ENCODE measurements at regions not wholly inside any gene's neighbourhood (a gene's known extent, or its start where the extent isn't known, plus 50 kb on each side); places are given as distances from the start of the nearest gene placed in this dataset.

DNA sequence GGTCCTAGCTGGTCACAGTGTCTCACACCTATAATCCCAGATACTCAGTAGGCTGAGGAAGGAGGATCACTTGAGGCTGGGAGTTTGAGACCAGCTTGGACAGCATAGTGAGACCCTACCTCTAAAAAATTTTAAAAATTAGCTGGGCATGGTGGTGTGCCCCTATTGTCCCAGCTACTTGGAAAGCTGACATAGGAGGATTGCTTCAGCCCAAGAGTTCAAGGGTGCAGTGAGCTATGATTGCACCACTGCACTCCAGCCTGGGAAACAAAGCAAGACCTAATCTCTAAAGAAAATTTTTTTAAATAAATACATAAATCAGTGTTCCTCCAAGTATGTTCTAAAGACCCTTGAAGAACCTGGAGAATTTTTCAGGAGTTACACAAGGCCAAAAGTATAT lies 50.6 kb upstream of the GNAO1 start:
- DNase-seq (ENCODE audit: low read depth) = no peak

DNA sequence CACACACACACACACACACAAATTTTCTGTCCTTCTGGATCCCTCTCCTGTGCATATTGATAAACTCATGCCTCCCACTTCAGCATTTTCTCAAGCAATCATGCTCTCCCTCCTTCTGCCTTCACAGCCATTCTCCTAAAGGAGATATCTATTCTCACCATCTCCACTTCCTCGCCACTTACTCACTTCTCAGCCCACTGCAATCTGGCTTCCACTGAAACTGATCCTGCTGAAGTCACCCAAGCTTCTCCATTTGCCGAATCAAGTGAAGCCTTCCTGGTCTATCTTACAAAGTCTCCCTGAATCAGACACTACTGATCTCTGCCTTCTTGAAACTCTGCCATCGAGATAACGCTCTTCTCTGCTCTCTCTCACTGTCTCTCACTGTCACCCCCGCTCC lies 54.0 kb upstream of the GNAO1 start:
- no peak for DNase-seq (ENCODE audit: low read depth)

DNA sequence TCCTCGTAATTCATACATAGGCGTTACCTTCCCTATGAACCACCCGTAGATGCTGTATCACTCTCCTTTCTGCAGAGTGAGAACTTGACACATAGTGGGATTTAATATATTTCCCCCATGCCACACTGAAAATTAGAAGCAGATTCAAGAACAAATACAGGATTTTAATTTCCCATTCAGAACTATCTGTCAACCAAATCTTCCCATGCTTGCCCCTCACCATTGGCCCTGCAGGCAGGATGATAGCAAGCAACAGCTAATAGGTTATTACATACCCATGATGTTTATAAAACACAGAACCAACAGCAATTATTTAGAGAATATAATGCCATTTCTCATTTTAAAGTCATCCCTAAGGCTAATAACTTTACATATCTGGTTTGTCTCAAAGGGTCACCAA lies 55.0 kb upstream of the GNAO1 start:
- no peak for DNase-seq (ENCODE audit: low read depth)

DNA sequence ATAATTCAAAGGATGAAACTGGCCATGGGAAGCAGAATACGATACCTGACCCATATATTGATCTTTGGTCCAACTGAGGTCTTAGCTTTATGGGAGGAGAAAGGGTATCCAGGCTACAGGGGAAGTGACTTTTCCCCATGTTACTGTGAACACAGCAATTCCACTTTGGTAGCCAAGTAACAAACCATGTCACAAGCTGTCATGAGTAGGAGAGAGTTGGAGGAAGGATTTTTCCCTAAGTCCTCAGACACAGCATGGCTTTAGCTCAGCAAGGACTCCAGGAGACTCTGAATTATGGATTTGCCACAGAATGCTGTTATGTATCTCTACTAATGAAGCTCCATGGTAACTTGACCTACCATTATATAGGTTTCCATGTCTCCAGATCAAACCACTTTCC lies 56.5 kb upstream of the GNAO1 start:
- DNase-seq (ENCODE audit: low read depth) = no peak

DNA sequence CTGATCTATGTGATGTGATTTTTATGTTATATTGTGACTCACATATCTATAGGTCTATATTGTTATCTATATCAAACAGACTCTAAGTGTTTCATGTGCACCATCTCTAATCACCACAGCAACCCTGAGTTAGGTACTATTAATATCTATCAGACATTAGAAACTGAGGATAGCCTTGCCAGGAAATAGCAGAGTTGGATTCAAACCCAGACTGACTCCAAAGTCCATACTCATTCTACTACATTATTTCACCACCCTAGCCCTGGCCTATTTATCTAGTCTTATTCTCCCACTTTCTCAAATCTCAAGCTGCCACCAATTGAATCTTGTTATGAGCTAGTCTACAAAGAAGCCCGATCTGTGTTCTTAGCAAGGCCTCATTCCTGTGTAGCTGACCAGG lies 65.4 kb upstream of the GNAO1 start:
- DNase-seq (ENCODE audit: low read depth) = no peak

DNA sequence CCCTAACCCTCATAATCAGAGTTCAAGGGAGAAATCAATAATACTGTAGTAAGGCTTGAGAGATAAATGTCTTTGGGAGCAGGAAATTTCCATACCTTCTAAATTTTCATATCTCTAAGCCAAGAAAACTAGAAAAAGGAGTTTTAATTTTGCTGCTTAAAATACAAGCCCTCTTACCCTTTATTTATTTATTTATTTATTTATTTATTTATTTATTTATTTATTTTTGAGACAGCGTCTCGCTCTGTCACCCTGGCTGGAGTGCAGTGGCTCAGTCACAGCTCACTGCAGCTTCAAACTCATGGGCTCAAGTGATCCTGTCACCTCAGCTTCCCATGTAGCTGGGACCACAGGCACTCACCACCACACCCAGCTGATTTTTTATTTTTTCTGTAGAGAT lies 69.0 kb upstream of the GNAO1 start:
- DNase-seq (ENCODE audit: low read depth) = no peak

DNA sequence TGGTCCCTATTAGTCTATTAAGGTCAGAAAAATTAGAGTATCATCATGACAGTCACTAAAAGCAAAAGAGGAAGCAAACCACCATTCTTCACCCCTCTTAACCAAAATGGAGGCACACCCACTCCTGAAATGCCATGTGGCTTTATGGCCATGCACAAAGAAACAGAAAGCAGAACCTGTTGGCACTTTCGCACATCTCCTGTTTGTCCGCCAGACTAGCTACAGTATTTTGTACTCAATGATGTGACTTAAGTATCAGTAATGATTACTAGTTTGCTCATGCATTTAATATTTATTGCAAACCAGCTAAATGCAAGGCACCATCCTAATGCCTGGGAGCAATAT lies 70.2 kb upstream of the GNAO1 start:
- DNase-seq (ENCODE audit: low read depth) = no peak

DNA sequence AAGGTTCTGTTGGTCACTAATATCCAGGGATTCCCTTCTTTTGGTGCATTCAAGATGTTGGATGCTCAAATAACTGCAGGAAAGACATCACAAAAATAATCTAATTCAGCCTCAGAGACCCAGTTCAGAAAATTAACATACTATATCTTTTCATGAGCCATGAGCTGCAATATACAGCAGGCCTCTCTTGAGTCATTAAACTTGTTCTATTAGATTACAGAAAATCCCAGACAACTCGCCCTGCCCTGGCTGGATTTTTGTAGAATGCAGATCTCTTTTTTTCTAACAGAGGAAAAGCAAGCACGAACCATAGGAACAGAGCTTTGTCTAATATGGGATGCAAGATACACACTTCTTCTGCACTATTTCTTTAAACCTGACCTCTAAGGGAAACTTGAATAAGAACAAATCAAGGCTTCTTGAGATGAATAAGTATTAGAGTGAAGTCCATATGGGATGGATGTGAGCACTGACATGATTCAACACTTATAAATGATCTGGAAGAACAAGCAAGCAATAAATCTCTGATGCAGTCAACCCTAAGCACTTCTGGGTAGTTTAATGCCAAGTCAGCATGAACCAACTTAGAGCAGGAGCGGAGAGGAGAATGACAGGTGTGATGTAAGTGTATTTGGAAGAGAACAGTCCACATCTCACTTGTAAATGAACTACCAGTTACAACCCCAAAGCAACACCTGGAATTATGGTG lies 70.7 kb upstream of the GNAO1 start:
- DNase-seq (ENCODE audit: low read depth) = no peak

DNA sequence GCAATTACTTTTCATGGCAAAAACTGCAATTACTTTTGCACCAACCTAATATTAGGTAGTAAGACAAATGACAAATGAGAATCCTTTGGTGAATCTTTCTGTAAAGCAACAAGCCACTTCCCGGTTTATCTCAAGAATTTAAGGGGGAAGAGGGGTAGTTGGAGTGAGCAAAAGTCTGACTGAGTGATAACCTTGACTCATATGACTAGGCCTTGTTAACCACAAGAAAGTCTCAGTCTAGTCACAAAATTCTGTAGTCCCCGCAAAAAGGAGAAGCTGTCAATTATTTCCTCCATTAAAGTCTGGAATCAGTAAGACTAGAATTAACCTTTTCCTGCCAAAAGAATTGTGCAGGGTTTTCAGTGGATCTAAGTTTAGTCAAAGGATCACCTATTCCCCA lies 72.2 kb upstream of the GNAO1 start:
- no peak for DNase-seq (ENCODE audit: low read depth)

DNA sequence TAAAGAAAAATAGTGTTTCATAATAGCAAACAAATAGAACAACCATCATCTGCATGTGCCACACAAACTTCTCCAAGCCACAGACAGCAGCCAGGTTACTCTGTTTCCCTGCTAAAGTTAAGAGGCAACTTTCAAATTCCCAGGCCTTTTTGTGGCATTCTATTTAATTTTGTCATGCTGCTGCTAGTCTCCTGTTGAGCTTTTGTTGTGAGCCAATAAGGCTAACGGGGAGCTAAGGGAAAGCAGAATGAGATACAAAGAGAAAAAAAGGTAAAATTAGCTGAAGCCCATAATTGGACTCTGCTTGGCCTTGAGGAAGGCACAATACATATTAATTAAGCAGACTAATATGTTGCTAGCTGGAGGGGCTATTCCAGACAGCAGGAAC lies 74.7 kb upstream of the GNAO1 start:
- DNase-seq (ENCODE audit: low read depth) = no peak

DNA sequence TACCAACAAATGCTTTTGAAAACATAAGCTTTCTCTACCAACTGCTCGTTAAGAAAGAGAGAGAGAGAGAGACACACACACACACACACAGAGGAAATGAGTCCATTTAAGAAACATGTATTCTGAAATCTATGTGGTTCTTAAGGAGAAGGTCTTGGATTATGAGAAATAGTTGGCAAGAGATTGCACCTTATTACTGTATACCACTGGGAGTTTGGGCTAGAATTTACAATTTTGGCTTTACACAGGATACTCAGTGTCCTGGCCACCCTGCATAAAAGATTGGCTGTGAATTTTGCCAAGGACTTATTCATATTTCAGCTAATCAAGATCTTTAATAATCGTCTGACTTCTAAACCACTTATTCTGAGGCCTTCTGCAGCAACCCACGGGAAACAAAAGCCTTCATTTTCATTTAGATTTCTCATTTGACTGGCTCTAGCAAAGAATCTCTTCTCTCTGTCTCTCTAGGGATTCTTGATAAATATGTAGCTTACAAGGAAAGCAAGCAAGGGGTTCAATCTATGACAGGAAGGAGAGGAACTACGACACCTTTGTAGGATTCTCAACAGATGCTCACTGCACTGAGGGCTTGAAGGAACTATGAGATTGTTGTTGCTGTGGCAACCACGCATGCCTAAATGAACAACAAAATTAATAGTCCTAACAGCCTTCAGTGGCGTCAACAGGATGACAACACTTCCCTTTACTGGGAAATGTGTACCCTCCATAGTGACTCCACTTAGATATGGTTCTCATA lies 75.3 kb upstream of the GNAO1 start:
- no peak for DNase-seq (ENCODE audit: low read depth)

DNA sequence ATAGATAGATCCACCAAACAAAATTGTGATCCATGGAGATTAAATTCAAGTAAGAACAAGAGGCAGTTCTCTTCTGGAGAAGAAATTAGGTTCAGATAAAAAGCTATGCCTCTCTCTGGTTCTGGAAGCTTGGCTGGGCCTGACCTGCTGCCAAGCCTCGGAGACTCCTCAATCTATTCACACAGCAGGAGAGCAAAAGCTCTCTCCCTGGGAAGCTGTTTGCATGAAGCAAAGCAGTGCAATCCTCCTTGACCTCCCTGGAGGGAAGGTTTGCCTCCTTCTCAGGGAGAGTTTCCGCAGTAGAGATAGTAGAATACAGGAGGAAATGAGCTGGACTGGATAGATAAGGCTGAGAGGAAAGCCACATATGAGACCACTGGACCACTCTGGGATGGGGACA lies 78.1 kb upstream of the GNAO1 start:
- no peak for DNase-seq (ENCODE audit: low read depth)

DNA sequence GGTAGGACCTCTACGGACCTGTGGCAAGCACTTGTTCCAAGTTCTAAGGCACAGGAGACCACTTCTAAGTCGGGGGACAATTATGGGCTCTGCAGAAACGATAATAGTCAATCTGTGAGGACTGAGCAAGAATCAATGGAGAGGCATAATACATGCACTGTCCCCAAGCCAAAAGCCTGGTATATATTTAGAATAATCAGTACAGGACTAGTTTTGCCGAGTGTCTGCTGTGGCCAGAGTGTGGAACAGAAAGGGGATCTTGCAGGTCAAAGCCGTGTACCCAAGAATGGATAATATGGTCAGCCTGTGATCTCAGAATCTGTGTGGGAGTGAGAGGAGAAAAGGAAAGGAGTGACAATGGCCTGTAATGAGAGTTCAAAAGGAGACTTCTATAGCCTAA lies 80.2 kb upstream of the GNAO1 start:
- no peak for DNase-seq (ENCODE audit: low read depth)

DNA sequence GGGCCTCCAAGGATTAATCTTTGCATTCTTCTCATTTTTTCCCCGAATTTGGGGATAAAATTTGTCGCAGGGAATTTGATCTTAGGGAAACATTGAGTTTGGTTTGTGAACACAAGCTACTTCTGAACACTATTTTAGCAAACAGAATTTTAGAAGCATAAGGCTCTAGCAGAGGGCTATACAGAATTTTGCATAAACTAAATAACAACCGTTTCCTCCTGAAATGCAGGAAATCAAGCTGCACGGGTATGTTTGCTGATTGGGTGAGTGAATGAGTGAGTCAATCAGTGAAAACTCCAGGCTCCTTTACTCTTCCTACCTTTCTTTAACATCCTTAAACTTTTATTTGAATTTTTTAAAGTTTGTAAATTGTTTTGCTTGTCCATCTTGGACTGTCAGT lies 81.3 kb upstream of the GNAO1 start:
- no peak for DNase-seq (ENCODE audit: low read depth)

DNA sequence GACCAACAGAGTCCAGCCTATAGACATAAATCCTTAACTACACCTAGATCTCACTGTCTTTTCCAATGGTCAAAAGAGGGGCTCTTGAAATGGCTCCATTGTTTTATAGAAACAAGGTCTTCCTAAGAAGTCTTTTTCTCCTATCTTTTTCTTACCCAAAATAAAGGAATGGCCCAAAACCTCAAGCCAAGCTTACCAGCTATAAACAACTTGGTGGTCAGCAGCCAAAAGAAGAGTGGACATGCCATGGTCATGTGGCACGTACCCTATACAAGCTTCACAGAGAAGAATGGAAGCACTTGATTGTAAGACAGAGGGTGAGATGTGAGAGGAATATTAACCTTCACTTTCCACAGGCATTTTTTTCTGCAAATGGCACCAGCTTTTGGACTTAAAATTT lies 82.1 kb upstream of the GNAO1 start:
- no peak for DNase-seq (ENCODE audit: low read depth)

DNA sequence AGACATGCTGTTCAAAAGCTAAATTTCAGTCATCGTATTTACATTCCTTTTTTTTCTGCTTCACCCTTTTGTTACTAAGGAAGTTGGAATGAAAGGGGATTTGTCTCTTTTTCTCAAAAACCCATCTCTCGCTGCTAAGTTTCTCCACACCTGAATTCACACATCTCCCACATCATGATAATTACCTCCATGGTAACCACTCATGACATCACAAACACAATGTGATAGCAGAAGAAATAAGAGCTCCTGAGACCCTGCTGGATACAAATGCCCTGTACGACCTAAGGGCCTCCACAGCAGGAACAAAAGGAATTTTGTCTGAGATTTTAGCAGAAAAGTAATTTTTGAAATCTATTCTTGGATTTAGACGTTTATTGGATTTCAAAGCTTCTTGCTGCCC lies 82.6 kb upstream of the GNAO1 start:
- no peak for DNase-seq (ENCODE audit: low read depth)

DNA sequence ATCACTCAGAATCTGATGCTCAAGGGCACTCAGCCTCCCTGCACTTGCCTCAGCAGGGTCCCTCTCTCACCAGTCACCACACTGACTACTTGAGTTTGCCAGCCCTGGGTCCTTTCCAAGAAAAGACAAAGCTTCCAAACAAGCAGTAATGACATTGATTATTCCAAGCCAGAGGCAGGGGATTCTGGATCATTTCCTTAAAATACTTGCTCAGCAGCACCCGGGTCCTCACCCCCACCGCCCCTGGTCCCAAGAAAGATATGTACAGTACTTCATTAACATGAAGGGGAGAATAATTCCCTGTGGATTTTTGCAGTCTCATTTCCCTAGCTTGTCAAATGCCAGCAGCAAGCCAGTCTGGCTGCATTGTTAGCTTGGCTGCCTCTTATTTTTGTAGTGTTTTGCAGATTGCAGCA lies 83.2 kb upstream of the GNAO1 start:
- no peak for DNase-seq (ENCODE audit: low read depth)

DNA sequence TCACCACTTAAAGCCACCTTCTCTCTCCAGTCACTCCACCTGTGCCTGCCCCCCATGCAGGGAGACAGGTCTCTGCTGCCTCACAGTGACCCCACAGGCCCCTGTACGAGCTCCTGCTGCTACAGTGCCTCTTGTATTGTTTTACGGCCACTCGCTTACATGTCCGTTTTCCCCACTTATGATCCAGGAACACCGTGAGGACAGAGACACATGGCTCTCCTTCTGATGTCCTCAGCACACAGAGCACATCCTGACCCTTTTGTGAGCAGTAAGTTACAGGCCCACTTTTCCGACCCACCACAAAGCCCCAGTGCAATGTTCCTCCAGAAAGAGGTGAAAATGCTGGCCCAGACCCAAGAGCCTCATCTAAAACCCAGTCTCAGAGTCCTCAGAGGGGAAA lies 84.8 kb upstream of the GNAO1 start:
- no peak for DNase-seq (ENCODE audit: low read depth)

DNA sequence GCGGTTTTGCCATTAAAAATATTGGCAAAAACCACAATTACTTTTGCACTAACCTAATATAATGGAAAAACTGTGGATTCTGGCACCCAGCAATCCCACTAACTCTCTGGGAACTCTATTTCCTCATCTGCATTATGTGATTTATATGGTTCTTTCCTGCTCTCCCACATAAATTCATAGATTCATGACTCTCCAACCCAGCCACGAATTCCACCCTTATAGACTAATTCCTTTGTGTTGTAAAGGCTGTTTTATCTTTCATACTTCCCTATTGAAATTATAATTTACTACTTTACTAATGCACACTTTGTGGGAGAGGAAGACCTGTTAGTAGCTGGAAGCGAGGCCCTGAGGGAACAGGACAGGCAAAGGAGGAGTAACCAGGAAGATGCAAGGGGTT lies 88.4 kb upstream of the GNAO1 start:
- DNase-seq (ENCODE audit: low read depth) = no peak

DNA sequence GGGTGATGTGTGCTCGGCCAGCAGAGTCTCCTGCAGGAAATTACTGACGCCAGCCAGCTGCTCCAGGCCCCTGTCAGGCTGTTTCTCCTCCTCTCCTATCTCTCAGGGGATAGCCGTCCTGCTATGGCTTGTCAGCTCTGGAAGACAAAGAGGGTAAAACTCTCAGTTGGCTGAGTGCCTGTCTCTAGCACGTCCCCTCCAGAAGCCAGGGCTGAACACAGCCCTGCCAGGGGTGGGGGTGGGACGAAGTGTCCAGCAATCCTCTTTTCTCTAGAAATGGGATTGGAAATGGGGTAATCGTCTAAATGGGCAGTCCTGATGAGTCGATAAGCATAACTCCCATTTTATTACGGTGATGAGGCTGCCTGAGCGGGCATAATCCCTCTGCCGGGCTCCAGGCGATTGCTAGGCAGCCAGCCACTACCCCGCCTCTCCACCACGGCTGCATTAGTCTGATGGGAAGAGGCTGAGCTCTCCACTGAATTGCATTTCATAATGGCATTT lies 89.1 kb upstream of the GNAO1 start:
- DNase-seq (ENCODE audit: low read depth) = no peak

DNA sequence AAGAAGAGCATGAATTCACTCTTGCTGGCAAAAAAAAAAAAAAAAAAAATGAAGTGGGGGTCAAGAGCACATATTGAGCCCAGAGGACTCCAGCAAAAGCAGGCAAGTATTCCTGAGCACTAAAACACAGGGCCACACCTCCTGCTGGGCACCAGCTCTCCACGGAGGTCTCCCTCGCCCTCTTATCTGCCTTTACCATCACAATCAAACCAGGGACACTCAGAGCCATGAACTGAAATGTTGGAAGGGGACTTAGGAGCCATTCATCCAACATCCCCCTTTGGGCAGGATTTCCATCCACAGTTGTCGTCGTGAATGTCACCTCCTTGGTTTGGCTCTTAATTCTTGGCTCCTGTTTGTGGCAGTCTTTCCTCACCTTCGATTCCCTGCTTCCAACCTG lies 89.8 kb upstream of the GNAO1 start:
- no peak for DNase-seq (ENCODE audit: low read depth)

DNA sequence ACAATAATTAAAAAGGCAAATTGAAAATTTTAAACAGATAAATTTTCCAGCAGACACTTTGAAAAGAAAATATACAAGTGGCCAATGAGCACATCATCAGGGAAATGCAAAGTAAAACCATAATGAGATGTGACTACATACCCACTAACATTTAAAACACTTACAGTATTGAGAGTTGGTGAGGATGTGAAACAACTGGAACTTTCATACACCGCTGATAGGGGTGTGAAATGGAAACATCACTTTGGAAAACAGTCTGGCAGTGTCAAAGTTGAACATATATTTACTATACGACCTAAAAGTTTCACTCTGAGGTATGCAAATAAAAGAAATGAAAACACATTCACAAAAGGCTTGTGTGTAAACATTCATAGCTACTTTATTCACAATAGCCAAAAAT lies 94.0 kb upstream of the GNAO1 start:
- DNase-seq (ENCODE audit: low read depth) = no peak

DNA sequence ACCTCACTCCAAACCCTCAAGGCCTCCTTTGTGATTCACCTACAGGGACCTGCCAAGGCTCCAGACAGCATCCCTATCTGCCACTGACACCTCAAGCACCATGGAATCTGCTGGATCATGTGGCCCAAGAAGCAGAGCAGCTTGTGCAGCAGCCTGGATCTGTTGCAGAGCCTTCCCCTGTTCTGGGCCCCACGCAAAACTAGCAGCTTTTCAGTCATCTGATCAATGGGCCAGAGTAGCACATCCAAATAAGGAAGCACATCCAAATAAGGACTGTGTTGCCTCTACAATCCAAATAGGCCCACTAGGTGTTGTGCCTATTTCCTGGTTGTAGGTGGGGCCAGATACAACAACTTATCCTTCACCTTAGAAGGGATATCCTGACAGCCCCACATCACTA lies 97.1 kb upstream of the GNAO1 start:
- no peak for DNase-seq (ENCODE audit: low read depth)

DNA sequence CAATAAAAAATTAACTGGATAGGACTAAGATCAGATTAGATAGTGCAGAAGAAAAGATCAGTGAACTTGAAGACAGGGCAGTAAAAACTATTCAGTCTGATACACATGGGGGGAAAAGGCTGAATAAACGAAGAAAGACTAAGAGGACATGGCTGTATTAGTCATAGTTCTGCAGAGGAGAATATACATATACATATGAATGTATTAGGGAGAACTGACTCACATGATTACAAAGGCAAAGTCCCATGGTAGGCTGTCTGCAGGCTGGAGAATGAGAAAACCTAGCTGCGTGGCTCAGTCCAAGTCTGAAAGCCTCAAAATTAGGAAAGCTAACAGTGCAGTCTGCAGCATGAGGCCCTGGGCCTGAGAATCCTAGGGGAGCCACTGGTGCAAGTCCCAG lies 98.2 kb upstream of the GNAO1 start:
- no peak for DNase-seq (ENCODE audit: low read depth)

Data from activated T-cell treated with anti-CD3 and anti-CD28 coated beads for 48 hours (primary cell).